ENCODE measurements at regions not wholly inside any gene's neighbourhood (a gene's known extent, or its start where the extent isn't known, plus 50 kb on each side); places are given as distances from the start of the nearest gene placed in this dataset.

- peak; percentile 38 to 69 for TF ChIP-seq CTCF (IDR thresholded peaks at IDR 0.05)
- TF ChIP-seq POLR2A (IDR thresholded peaks at IDR 0.05) = no peak
Measured at GRCh38 chr18:45275367-45276113, 339.7 kb upstream of the SLC14A2 start.
